Brain microvascular endothelial cell (primary cell): ENCODE measurements at regions not wholly inside any gene's neighbourhood (a gene's known extent, or its start where the extent isn't known, plus 50 kb on each side); places are given as distances from the start of the nearest gene placed in this dataset.

Experiments used
- DNase-seq: peaks from one replicate; pipeline ENCODE4 v3.0.0-alpha.2; 2020
- H3K27ac ChIP-seq: fragments of 250-450 bp; sonication (Bioruptor Pico); 2 replicates; pipeline ENCODE4 v1.5.1; 2020; ENCODE audit warnings: mild to moderate bottlenecking, moderate library complexity
- H3K27me3 ChIP-seq: fragments of 250-450 bp; sonication (Bioruptor Pico); replicated peaks from 2 replicates; pipeline ENCODE4 v1.5.1; 2020; ENCODE audit warnings: mild to moderate bottlenecking
- H3K36me3 ChIP-seq: fragments of 250-450 bp; sonication (Bioruptor Pico); replicated peaks from 2 replicates; pipeline ENCODE4 v1.5.1; 2020; ENCODE audit warnings: mild to moderate bottlenecking
- H3K4me3 ChIP-seq: 2 replicates; pipeline ENCODE4 v1.5.1; 2011; ENCODE audit warnings: low read depth, mild to moderate bottlenecking, control low read depth, low read length, moderate library complexity
- in situ Hi-C: cut with HindIII; loops from 2 replicates; pipeline ENCODE4 v1.10.0; 2017; ENCODE audit warnings: low sequenced_read_pairs, low pct_ligation_motif_present
- TF ChIP-seq, protein P1 (sequence below): IDR thresholded peaks from 2 replicates; pipeline ENCODE4 v1.5.1; 2011; ENCODE audit warnings: low read depth, mild to moderate bottlenecking, moderate library complexity, low read length, control low read depth, inconsistent platforms; ENCODE audit errors: missing control alignments

DNA sequence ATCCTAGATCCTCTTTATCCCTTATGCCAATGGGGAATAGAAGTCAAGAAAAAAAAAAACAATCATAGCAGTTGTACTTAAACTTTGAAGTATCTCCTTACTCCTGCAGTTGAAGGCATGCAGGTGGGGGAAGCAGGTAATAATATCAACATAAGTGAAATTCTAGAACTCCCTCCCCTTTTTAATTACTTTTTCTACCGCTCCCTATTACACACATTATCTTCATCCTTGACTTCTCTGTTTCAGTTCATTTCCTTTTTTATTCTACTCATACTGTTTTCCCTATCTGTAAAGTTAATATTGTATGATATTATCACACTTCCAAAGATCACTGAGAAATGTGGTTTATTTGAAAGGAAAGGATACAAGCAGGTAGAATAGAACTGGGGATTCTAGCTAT, 962.0 kb downstream of the PLA2G4A start:
- in situ Hi-C loops: no loop called here
- DNase-seq: no peak
- Histone ChIP-seq H3K4me3 (no peak overlapping the region), H3K36me3 (no peaks in the 10 kb centered on the region), H3K27ac (no peak overlapping the region), H3K27me3 (no peaks in the 10 kb centered on the region)
- TF ChIP-seq, protein P1, sequence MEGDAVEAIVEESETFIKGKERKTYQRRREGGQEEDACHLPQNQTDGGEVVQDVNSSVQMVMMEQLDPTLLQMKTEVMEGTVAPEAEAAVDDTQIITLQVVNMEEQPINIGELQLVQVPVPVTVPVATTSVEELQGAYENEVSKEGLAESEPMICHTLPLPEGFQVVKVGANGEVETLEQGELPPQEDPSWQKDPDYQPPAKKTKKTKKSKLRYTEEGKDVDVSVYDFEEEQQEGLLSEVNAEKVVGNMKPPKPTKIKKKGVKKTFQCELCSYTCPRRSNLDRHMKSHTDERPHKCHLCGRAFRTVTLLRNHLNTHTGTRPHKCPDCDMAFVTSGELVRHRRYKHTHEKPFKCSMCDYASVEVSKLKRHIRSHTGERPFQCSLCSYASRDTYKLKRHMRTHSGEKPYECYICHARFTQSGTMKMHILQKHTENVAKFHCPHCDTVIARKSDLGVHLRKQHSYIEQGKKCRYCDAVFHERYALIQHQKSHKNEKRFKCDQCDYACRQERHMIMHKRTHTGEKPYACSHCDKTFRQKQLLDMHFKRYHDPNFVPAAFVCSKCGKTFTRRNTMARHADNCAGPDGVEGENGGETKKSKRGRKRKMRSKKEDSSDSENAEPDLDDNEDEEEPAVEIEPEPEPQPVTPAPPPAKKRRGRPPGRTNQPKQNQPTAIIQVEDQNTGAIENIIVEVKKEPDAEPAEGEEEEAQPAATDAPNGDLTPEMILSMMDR: no peak

DNA sequence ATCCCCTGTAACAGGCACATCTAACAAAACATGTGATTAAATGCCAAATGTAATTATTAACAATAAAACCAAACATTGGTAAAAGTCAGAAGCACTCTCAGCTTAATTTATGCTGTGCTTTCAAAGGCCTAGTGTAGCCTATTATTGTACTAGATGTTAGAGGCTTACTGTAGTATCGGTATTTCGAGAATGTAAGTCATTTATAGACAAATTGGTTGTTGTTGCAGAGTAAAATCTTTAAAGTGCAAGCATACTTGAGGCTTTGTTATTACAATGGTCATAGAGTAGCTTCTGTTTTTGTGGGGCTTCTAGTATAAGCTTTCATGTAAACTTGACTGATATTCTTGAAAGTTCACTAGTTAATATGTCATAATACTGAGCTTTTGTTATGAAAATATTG, 965.8 kb downstream of the PLA2G4A start:
- H3K27me3 ChIP-seq: no peaks in the 10 kb centered on the region
- in situ Hi-C loops: no loop called here
- TF ChIP-seq, protein P1: no peak
- H3K27ac ChIP-seq: no peak overlapping the region
- DNase-seq: no peak
- no peak overlapping the region for H3K4me3 ChIP-seq
- no peaks in the 10 kb centered on the region for H3K36me3 ChIP-seq

- H3K36me3 ChIP-seq: no peaks in the 10 kb centered on the region
- H3K27me3 ChIP-seq: no peaks in the 10 kb centered on the region
- in situ Hi-C loops: no loop called here
- TF ChIP-seq, protein P1: no peak
- H3K4me3 ChIP-seq: no peak overlapping the region
- no peak for DNase-seq
- H3K27ac ChIP-seq: no peak overlapping the region
Measured at GRCh38 chr1:187809549-187809948, 980.8 kb downstream of the PLA2G4A start.

DNA sequence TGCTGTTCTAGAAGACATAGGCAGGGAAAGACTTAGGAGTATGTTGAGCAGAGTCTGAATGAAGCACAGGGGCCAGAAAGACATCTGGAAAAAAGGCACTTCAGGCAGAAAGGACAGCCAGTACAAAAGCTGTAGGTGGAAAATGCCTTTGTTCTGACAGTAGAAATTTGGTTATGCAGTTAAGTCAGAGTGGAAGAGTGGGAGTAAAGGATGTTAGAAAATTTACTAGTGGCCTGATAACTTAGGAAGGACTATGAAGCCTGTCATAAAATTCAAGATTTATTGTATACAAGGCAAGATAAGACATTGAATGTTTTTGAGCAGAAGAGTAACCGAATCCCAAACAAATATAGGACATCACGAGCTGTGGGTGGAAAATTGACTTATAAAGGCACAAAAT, 987.9 kb downstream of the PLA2G4A start:
- TF ChIP-seq, protein P1: no peak
- in situ Hi-C loops: no loop called here
- no peak overlapping the region for H3K27ac ChIP-seq
- H3K36me3 ChIP-seq: no peaks in the 10 kb centered on the region
- H3K4me3 ChIP-seq: no peak overlapping the region
- no peaks in the 10 kb centered on the region for H3K27me3 ChIP-seq
- DNase-seq: no peak

GRCh38 chr1:187817782-187818181, 989.0 kb downstream of the PLA2G4A start:
- H3K36me3 ChIP-seq: no peaks in the 10 kb centered on the region
- TF ChIP-seq, protein P1: no peak
- no peak overlapping the region for H3K27ac ChIP-seq
- DNase-seq: no peak
- no peaks in the 10 kb centered on the region for H3K27me3 ChIP-seq
- in situ Hi-C loops: no loop called here
- no peak overlapping the region for H3K4me3 ChIP-seq

GRCh38 chr1:187819086-187819485, 990.3 kb downstream of the PLA2G4A start:
- H3K27ac ChIP-seq: no peak overlapping the region
- no peaks in the 10 kb centered on the region for H3K27me3 ChIP-seq
- TF ChIP-seq, protein P1: no peak
- H3K4me3 ChIP-seq: no peak overlapping the region
- H3K36me3 ChIP-seq: no peaks in the 10 kb centered on the region
- in situ Hi-C loops: no loop called here
- peak; percentile 12 for DNase-seq
